Keratinocyte (primary cell): ENCODE measurements at regions not wholly inside any gene's neighbourhood (a gene's known extent, or its start where the extent isn't known, plus 50 kb on each side); places are given as distances from the start of the nearest gene placed in this dataset.

Experiments
- DNase-seq: peaks from one replicate; pipeline ENCODE4 v3.0.0-alpha.2; 2011; ENCODE audit warnings: low read depth, missing footprints, low spot score
- FAIRE-seq: peaks from 2 replicates; lab custom pipeline; 2011; peaks lifted over from hg19 to GRCh38; lab: Jason Lieb, UNC
- H2AFZ ChIP-seq: 2 replicates; pipeline ENCODE4 v1.6.0; 2012; ENCODE audit warnings: low read length, control low read depth, inconsistent platforms; ENCODE audit not compliant: control insufficient read depth
- H3K27ac ChIP-seq: 2 replicates; pipeline ENCODE4 v1.5.1; 2011; ENCODE audit warnings: low read length; ENCODE audit not compliant: control insufficient read depth, insufficient read depth
- H3K27me3 ChIP-seq: 3 replicates; pipeline ENCODE4 v1.6.0; 2011; ENCODE audit warnings: low read length; ENCODE audit not compliant: control insufficient read depth, insufficient read depth; ENCODE audit errors: extremely low read depth
- H3K36me3 ChIP-seq, 2 experiments: 2 replicates in 1 of 2; 3 replicates in 1 of 2; pipeline ENCODE4 v1.5.1; 2011; ENCODE audit warnings: low read length in 2 of 2, mild to moderate bottlenecking in 1 of 2; ENCODE audit not compliant: control insufficient read depth in 2 of 2, insufficient read depth in 2 of 2; ENCODE audit errors: extremely low read depth in 1 of 2
- H3K4me1 ChIP-seq: 3 replicates; pipeline ENCODE4 v1.5.1; 2011; ENCODE audit warnings: low read length; ENCODE audit not compliant: control insufficient read depth, insufficient read depth; ENCODE audit errors: extremely low read depth
- H3K4me2 ChIP-seq: 3 replicates; pipeline ENCODE4 v1.6.0; 2011; ENCODE audit warnings: low read depth, low read length; ENCODE audit not compliant: control insufficient read depth, insufficient read depth; ENCODE audit errors: extremely low read depth
- H3K4me3 ChIP-seq, 3 experiments: fragments of 200-600 bp in 1 of 3; sonication (generic) in 1 of 3; 2 replicates in 2 of 3; 3 replicates in 1 of 3; pipeline ENCODE4 v1.5.1; 2011 to 2016; ENCODE audit warnings: low read length in 3 of 3, mild to moderate bottlenecking in 3 of 3, control low read depth in 2 of 3, inconsistent platforms in 1 of 3, low read depth in 1 of 3, mixed read lengths in 1 of 3, mixed run types in 1 of 3, moderate library complexity in 1 of 3; ENCODE audit not compliant: control insufficient read depth in 2 of 3, insufficient read depth in 2 of 3; ENCODE audit errors: extremely low read depth in 1 of 3
- H3K79me2 ChIP-seq: 2 replicates; pipeline ENCODE4 v1.6.0; 2012; ENCODE audit warnings: low read length; ENCODE audit not compliant: control insufficient read depth, insufficient read depth
- H3K9ac ChIP-seq: 3 replicates; pipeline ENCODE4 v1.6.0; 2011; ENCODE audit warnings: low read length; ENCODE audit not compliant: control insufficient read depth, insufficient read depth; ENCODE audit errors: extremely low read depth
- H3K9me1 ChIP-seq: 3 replicates; pipeline ENCODE4 v1.6.0; 2011; ENCODE audit warnings: low read length; ENCODE audit not compliant: control insufficient read depth, insufficient read depth; ENCODE audit errors: extremely low read depth
- H3K9me3 ChIP-seq: 2 replicates; pipeline ENCODE4 v1.5.1; 2012; ENCODE audit warnings: low read depth, low read length; ENCODE audit not compliant: control insufficient read depth
- H4K20me1 ChIP-seq: 3 replicates; pipeline ENCODE4 v1.6.0; 2011; ENCODE audit warnings: low read length; ENCODE audit not compliant: control insufficient read depth, insufficient read depth; ENCODE audit errors: extremely low read depth
- EZH2 ChIP-seq: IDR thresholded peaks from one replicate; pipeline ENCODE4 v1.6.1; 2012; ENCODE audit warnings: inconsistent platforms, mild to moderate bottlenecking, low read length, moderate library complexity
- dilution Hi-C: fragments of 300-500 bp; cut with MboI; formaldehyde crosslinking; loops from one replicate; pipeline ENCODE4 v1.7.0; 2020; ENCODE audit warnings: low sequenced_read_pairs; ENCODE audit not compliant: extremely low pct_ligation_motif_present
- TF ChIP-seq, protein P1 (sequence below), 3 experiments: IDR thresholded peaks in 1 of 3; conservative IDR thresholded peaks in 1 of 3; optimal IDR thresholded peaks in 1 of 3; 2 replicates in 2 of 3; 3 replicates in 1 of 3; pipeline versions ENCODE3 to v1.5.1; 2011; ENCODE audit warnings: low read length in 3 of 3, mild to moderate bottlenecking in 3 of 3, moderate library complexity in 2 of 3, control low read depth in 1 of 3, inconsistent platforms in 1 of 3; ENCODE audit not compliant: insufficient read depth in 2 of 3; ENCODE audit errors: extremely low read depth in 1 of 3

DNA sequence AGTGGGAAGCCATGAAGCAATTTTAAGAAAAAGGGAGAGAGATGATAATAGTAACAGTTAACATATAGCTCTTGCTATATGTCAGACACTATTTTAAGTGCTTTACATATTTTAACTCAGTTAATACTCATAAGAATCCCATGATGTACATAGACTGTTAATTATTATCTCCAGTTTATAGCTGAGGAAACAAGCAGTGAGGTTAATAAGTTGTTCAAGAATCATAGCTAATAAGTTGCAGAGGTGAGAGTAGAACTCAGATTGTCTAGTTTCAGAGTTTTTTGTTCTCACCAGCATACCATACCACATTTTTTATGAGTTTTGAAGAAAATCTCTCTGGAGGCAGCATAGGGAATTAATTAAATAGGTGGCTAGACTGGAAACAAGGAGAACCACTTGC lies 144.6 kb upstream of the MMS22L start:
- Histone ChIP-seq H2AFZ (no peak overlapping the region), H3K9me3 (no peaks in the 10 kb centered on the region), H3K27ac (no peak overlapping the region), H3K79me2 (no peaks in the 10 kb centered on the region), H3K9me1 (no peaks in the 10 kb centered on the region), H3K9ac (no peak overlapping the region), H3K4me3 (no peak overlapping the region), H4K20me1 (no peaks in the 10 kb centered on the region), H3K36me3 (no peaks in the 10 kb centered on the region), H3K27me3 (no peaks in the 10 kb centered on the region), H3K4me2 (no peak overlapping the region), H3K4me1 (no peaks in the 10 kb centered on the region)
- no peak for TF ChIP-seq EZH2
- TF ChIP-seq, protein P1, sequence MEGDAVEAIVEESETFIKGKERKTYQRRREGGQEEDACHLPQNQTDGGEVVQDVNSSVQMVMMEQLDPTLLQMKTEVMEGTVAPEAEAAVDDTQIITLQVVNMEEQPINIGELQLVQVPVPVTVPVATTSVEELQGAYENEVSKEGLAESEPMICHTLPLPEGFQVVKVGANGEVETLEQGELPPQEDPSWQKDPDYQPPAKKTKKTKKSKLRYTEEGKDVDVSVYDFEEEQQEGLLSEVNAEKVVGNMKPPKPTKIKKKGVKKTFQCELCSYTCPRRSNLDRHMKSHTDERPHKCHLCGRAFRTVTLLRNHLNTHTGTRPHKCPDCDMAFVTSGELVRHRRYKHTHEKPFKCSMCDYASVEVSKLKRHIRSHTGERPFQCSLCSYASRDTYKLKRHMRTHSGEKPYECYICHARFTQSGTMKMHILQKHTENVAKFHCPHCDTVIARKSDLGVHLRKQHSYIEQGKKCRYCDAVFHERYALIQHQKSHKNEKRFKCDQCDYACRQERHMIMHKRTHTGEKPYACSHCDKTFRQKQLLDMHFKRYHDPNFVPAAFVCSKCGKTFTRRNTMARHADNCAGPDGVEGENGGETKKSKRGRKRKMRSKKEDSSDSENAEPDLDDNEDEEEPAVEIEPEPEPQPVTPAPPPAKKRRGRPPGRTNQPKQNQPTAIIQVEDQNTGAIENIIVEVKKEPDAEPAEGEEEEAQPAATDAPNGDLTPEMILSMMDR (optimal IDR thresholded peaks at IDR 0.05 in 1 of 3, IDR thresholded peaks at IDR 0.05 in 1 of 3, conservative IDR thresholded peaks at IDR 0.05 in 1 of 3; ENCODE audit: extremely low read depth in 1 of 3, insufficient read depth in 2 of 3, low read length in 3 of 3): no peak
- no peak for DNase-seq
- no peak for FAIRE-seq
- dilution Hi-C loops: no loop called here

- Histone ChIP-seq H3K9me1 (no peaks in the 10 kb centered on the region), H3K36me3 (no peaks in the 10 kb centered on the region), H3K9me3 (no peaks in the 10 kb centered on the region), H3K27me3 (no peaks in the 10 kb centered on the region), H3K9ac (no peak overlapping the region), H3K79me2 (no peaks in the 10 kb centered on the region), H3K4me3 (no peak overlapping the region), H4K20me1 (no peaks in the 10 kb centered on the region), H3K27ac (no peak overlapping the region), H3K4me2 (no peak overlapping the region), H2AFZ (no peak overlapping the region), H3K4me1 (no peaks in the 10 kb centered on the region)
- TF ChIP-seq, protein P1 (optimal IDR thresholded peaks at IDR 0.05 in 1 of 3, IDR thresholded peaks at IDR 0.05 in 1 of 3, conservative IDR thresholded peaks at IDR 0.05 in 1 of 3; ENCODE audit: extremely low read depth in 1 of 3, insufficient read depth in 2 of 3, low read length in 3 of 3): peak; percentile 16 to 71 (median 68)
- TF ChIP-seq EZH2: no peak
- dilution Hi-C loops: no loop called here
- FAIRE-seq (peak; percentile 34), DNase-seq (no peak)
Observed at GRCh38 chr6:97437087-97437486, 154.1 kb upstream of the MMS22L start.
